GM18867 (cell line): ENCODE measurements at regions not wholly inside any gene's neighbourhood (a gene's known extent, or its start where the extent isn't known, plus 50 kb on each side); places are given as distances from the start of the nearest gene placed in this dataset.
"Not testable (repeated sequence)": the region's sequence is repeated elsewhere in the genome, so short reads cannot be mapped to it uniquely, and the experiment has no call there.

Experiments used
- ATAC-seq: cut with Tn5 transposase; IDR thresholded peaks from one replicate; pipeline ENCODE4 v1.9.1; 2021; ENCODE audit warnings: mild to moderate bottlenecking, moderate library complexity; ENCODE audit not compliant: unreplicated experiment

- no peak for ATAC-seq
These were observed 205.7 kb downstream of the TANC2 start for GRCh38 chr17:63171428-63172393.

GRCh38 chr17:63173450-63173849 lies 207.4 kb downstream of the TANC2 start:
- no peak for ATAC-seq

DNA sequence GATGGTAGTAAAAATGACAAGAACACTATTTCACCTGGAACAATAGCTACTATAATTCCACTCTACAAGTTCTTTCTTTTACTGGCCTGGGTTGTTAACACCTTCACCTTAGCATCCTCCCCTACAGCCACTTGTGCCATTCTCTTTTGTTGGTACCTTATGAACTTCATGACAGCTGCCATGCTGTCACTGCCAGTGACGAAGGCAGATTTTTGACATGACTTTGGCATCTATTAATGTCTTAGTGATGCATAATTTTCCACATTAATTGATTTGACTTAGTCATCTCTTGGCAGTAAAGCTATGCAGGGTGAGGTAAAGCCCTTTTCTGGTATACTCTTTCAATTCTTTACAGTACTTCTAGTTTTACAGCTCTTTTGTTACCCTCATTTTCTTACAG lies 207.9 kb downstream of the TANC2 start:
- ATAC-seq, result no peak

DNA sequence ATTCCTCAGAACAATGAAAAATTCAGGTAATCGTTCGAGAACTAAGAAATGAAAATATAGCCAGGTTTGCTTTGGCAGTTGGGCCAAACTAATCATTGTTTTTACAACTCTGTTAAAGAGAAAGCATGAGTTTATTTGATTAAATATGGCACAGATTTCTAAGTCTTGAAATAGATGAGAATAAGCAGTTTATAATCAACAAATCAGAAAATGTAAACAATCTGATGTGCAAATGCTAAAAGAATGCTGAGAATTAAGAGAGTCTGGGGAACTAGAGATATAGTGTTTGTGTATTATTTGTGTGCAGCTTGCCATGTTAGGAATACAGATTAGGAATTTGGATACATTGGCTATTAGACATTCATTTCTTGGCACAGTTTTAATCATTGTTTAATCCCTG lies 212.5 kb downstream of the TANC2 start:
- no peak for ATAC-seq

GRCh38 chr17:63181856-63182255 lies 215.8 kb downstream of the TANC2 start:
- ATAC-seq, result no peak

GRCh38 chr17:63185420-63185819 lies 219.4 kb downstream of the TANC2 start:
- no peak for ATAC-seq

DNA sequence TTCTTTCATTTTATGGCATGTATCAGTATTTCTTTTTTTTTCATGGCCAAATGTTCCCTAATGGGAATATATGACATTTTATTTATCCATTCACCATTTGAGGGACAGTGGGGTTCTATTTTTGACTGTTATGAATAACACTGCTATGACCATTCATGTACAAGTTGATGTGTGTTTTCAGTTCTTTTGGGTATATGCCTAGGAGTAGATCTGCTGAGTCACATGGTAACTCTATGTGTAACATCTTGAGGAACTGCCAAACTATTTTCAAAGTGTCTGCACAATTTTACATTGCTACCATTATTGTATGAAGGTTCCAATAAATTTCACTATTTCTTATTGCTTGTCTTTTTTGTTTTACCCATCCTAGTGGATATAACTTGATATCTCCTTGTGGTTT lies 223.0 kb downstream of the TANC2 start:
- no peak for ATAC-seq

DNA sequence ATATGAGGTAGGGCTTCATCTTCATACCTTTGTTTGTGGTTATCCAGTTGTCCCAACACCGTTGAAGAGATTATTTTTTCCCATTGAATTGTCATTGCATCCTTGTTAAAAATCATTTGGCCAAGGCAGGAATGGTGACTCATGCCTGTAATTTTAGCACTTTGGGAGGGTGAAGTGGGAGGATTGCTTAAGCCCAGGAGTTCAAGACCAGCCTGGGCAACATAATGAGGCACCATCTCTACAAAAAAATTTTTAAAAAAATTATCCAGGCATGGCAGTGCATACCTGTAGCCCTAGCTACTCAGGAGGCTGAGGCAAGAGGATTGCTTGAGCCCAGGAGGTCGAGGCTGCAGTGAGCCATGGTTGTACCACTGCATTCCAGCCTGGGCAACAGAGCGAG lies 223.9 kb downstream of the TANC2 start:
- no peak for ATAC-seq

GRCh38 chr17:63190821-63191370 lies 224.9 kb downstream of the TANC2 start:
- no peak for ATAC-seq

DNA sequence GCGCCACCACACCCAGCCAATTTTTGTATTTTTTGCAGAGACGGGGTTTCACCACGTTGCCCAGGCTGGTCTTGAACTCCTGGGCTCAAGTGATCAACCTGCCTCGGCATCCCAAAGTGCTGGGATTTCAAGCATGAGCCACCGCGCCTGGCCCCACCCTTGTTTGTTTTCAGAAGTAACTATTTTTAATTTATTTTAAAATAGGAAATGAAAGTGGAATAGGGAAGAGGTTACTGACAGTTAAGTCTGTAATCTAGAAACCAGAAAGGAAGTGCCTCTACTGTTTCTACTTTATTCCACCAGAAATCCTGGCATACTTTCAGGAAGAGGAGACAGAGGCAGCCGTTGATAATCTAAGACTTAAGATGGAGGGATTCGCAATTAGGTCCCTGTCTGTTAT lies 225.6 kb downstream of the TANC2 start:
- ATAC-seq, result no peak

DNA sequence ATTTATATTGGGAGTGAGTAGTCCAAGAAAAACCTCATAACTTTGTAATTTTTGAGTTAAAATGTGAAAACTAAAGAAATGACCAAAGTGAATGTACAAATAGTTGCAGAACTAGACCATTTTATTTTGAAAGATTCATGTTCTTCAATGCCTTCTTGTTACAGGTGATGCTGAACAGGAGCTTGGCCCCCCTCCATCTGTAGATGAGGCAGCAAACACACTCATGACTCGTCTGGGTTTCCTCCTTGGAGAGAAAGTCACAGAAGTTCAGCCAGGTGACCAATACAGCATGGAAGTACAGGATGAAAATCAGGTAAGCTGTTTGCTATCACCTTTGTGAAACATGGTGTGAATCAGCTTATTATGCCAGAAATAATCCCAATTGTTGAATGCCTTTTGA lies 227.8 kb downstream of the TANC2 start:
- ATAC-seq, result no peak

DNA sequence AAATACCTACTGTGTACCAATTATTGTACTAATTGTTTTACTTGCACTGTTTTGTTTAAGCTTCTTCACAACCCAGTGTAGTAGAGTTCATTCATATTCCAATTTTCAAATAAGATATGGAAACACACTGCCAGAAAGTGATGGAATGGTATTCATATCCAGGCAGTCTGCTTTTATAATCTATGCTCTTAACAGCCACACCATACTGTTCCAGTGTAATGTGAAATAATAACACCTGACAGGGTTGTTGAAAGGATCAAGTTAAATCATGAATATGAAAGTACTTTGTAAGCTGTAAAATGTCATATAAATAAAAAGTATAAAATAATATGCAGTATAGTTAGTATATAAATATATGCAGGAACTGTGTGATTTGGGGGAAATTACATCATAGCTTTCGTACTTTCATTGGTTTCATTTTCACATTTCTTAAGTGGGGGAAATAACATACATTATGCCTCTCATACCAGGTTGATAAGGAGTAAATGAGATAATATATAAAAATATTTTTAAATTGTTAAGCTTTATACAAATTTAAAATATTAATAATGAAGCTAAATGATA lies 230.8 kb downstream of the TANC2 start:
- ATAC-seq, result no peak

DNA sequence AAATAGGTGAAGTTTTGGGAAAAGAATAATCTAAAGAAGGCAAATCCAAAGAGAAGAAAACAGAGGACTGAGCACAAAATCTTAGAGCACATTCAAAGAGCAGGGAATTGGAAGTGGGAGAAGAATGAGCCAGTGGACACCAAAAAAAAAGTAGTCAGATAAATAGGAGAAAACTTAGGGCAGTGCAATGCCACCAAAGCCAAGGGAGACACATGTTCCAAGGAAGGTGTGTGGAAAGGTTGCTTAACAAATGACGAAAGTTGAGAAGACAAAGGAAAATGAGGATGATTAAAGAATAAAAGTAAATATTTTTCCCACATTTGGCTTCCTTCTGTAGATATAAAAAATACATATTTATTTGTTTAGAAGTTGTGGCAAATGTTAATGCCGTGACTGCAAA lies 237.6 kb downstream of the TANC2 start:
- no peak for ATAC-seq

DNA sequence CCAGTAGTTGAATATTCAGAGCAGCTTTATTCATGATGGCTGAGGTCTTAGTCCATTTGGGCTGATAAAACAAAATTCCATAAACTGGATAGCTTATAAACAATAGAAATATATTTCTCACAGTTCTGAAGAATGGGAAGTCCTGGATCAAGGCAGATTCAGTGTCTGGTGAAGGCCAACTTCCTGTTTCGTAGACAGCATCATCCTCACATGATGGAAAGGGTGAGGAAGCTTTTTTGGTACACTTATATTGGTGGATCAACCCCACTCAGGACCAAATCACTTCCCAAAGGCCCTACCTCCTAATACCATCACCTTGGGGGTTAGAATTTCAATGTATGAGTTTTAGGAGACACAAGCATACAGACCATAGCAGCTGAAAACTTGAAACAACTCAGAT lies 224.2 kb downstream of the CYB561 start:
- no peak for ATAC-seq

- no peak for ATAC-seq
These were observed 223.5 kb downstream of the CYB561 start for GRCh38 chr17:63222655-63223054.

GRCh38 chr17:63223212-63223911 lies 222.7 kb downstream of the CYB561 start:
- no peak for ATAC-seq

DNA sequence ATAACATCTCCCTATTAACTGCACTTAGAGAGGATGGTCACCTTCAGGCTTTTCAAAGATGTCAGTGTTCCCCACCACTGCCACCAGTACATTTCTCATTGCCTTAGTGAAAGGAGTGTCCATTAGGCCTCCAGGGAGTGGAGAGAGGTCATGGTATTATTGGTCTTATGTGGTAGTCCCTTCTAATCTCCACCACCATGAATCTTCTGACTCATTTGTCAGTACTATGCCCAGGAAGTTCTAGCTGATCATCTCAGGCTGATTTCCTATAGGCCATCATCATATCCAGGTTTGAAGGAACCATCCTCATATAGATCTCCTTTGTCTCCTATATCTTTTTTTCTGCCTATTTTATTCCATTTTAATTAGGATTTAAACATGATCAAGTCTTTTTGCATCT lies 221.5 kb downstream of the CYB561 start:
- ATAC-seq, result no peak

- ATAC-seq, result not testable (repeated sequence)
These were observed 219.4 kb downstream of the CYB561 start for GRCh38 chr17:63226720-63227119.

DNA sequence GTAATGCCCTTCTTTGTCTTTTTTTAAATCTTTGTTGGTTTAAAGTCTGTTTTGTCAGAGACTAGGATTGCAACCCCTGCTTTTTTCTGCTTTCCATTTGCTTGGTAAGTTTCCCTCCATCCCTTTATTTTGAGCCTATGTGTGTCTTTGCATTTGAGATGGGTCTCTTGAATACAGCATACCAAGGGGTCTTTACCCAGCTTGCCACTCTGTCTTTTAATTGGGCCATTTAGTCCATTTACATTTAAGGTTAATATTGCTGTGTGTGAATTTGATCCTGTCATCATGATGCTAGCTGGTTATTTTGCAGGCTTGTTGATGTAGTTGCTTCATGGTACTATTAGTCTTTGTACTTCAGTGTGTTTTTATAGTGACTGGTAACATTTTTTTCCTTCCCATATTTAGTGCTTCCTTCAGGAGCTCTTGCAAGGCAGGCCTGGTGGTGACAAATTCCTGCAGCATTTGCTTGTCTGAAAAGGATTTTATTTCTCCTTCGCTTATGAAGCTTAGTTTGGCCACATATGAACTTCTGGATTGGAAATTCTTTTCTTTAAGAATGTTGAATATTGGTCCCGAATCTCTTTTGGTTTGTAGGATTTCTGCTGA lies 215.0 kb downstream of the CYB561 start:
- ATAC-seq, result not testable (repeated sequence)

DNA sequence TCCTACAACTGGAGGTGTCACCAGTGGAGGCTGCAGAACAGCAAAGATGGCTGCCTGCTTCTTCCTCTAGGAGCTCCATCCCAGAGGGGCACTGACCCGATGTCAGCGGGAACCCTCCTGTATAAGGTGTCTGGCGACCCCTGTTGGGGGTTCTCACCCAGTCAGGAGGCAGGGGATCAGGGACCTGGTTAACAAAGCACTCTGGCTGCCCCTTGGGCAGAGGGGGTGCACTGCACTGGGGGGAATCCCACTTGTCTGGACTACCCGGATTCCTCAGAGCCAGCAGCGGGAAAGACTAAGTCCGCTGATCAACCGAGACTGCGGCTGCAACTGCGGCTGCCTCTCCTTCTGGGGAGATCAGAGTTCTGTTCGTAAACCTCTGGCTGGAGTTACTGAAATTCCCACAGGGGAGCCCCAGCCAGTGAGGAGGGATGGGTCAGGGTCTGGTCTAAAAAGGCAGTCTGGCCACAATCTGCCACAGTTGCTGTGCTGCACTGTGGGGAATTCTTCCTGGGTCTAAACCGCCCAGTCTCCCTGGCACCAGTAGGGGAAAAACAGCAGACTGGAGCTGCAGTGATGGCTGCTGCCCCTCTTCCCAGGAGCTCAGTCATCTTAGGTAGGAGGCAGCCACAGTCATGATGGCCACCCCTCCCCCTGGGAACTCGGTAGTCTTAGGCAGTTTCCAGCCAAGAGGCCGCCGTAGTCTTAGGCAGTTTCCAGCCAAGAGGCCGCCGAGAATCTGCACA lies 213.4 kb downstream of the CYB561 start:
- no peak for ATAC-seq
